GM23338 (cell line): ENCODE measurements at regions not wholly inside any gene's neighbourhood (a gene's known extent, or its start where the extent isn't known, plus 50 kb on each side); places are given as distances from the start of the nearest gene placed in this dataset.

Experiments
- ATAC-seq: fragments of 200-7000 bp; cut with Tn5 transposase; 3 replicates; pipeline ENCODE4 v1.9.1; 2020
- DNase-seq: peaks from one replicate; pipeline ENCODE4 v3.0.0-alpha.2; 2015; ENCODE audit warnings: low spot score
- H2AFZ ChIP-seq: fragments of 200-600 bp; sonication (generic); 2 replicates; pipeline ENCODE4 v1.8.0; 2016; ENCODE audit warnings: antibody characterized with exemption, mild to moderate bottlenecking, moderate library complexity
- H3F3A ChIP-seq: fragments of 200-600 bp; sonication (generic); replicated peaks from 2 replicates; pipeline ENCODE4 v1.8.0; 2017; ENCODE audit warnings: antibody characterized with exemption, mixed run types, low read depth
- H3K27ac ChIP-seq: fragments of 200-600 bp; sonication (generic); 2 replicates; pipeline ENCODE4 v1.6.1; 2016; ENCODE audit warnings: low read depth
- H3K27me3 ChIP-seq: fragments of 200-600 bp; sonication (generic); 2 replicates; pipeline ENCODE4 v1.8.0; 2016; ENCODE audit warnings: mild to moderate bottlenecking, mixed run types, moderate library complexity; ENCODE audit not compliant: insufficient read depth
- H3K36me3 ChIP-seq: fragments of 200-600 bp; sonication (generic); 2 replicates; pipeline ENCODE4 v1.8.0; 2016; ENCODE audit warnings: mild to moderate bottlenecking; ENCODE audit not compliant: insufficient read depth
- H3K4me1 ChIP-seq: fragments of 200-600 bp; sonication (generic); 2 replicates; pipeline ENCODE4 v1.8.0; 2016; ENCODE audit warnings: mild to moderate bottlenecking, moderate library complexity; ENCODE audit not compliant: insufficient read depth
- H3K4me2 ChIP-seq: fragments of 200-600 bp; sonication (generic); 2 replicates; pipeline ENCODE4 v1.7.1; 2017; ENCODE audit warnings: mixed run types
- H3K4me3 ChIP-seq: fragments of 200-600 bp; sonication (generic); 2 replicates; pipeline ENCODE4 v1.6.1; 2016; ENCODE audit warnings: mixed run types
- H3K79me2 ChIP-seq: fragments of 200-600 bp; sonication (generic); replicated peaks from 2 replicates; pipeline ENCODE4 v1.8.0; 2017; ENCODE audit warnings: mild to moderate bottlenecking; ENCODE audit not compliant: insufficient read depth
- H3K9me2 ChIP-seq: fragments of 200-600 bp; sonication (generic); 2 replicates; pipeline ENCODE4 v1.8.0; 2017; ENCODE audit not compliant: insufficient read depth
- H4K20me1 ChIP-seq: fragments of 200-600 bp; sonication (generic); replicated peaks from 2 replicates; pipeline ENCODE4 v1.8.0; 2017; ENCODE audit warnings: mild to moderate bottlenecking; ENCODE audit not compliant: insufficient read depth
- H3K27ac Mint-ChIP-seq: 2 replicates; pipeline ENCODE4 v1.8.0; 2020; ENCODE audit warnings: inconsistent platforms, mild to moderate bottlenecking, moderate library complexity, mixed read lengths
- H3K27me3 Mint-ChIP-seq: 3 replicates; pipeline ENCODE4 v1.8.0; 2022; ENCODE audit warnings: low read depth, mild to moderate bottlenecking, moderate library complexity, mixed read lengths, inconsistent platforms; ENCODE audit not compliant: insufficient read depth, poor library complexity
- H3K36me3 Mint-ChIP-seq: 3 replicates; pipeline ENCODE4 v1.8.0; 2021; ENCODE audit warnings: low read depth, mild to moderate bottlenecking, inconsistent platforms, moderate library complexity, mixed read lengths
- H3K4me1 Mint-ChIP-seq: 3 replicates; pipeline ENCODE4 v1.8.0; 2020; ENCODE audit warnings: mild to moderate bottlenecking, inconsistent platforms, mixed read lengths
- H3K4me3 Mint-ChIP-seq: 3 replicates; pipeline ENCODE4 v1.8.0; 2021; ENCODE audit warnings: moderate library complexity, mild to moderate bottlenecking, inconsistent platforms, mixed read lengths
- H3K9me3 Mint-ChIP-seq: 3 replicates; pipeline ENCODE4 v1.8.0; 2020; ENCODE audit warnings: moderate library complexity, mild to moderate bottlenecking, inconsistent platforms, mixed read lengths
- CREB1 ChIP-seq: fragments of 250-450 bp; sonication (Bioruptor Pico); IDR thresholded peaks from 2 replicates; pipeline ENCODE4 v1.5.0; 2020; ENCODE audit warnings: low read depth, mild to moderate bottlenecking, moderate library complexity
- CTCF ChIP-seq, 2 experiments: fragments of 200-600 bp in 1 of 2; sonication (generic) in 1 of 2; conservative IDR thresholded peaks; 2 replicates each; pipeline versions ENCODE4 v1.5.1 to v1.6.1; 2016 to 2017; ENCODE audit warnings: antibody characterized with exemption in 2 of 2, low read depth in 2 of 2, mild to moderate bottlenecking in 2 of 2, moderate library complexity in 1 of 2
- EZH2 ChIP-seq: fragments of 200-600 bp; sonication (generic); IDR thresholded peaks from one replicate; pipeline ENCODE4 v1.8.0; 2017; ENCODE audit warnings: antibody characterized with exemption, mild to moderate bottlenecking, low read depth; ENCODE audit not compliant: unreplicated experiment
- EZH2phosphoT487 ChIP-seq: fragments of 200-600 bp; sonication (generic); IDR thresholded peaks from one replicate; pipeline ENCODE4 v1.8.1; 2018; ENCODE audit warnings: antibody characterized with exemption; ENCODE audit not compliant: unreplicated experiment
- NANOG ChIP-seq: IDR thresholded peaks from 2 replicates; pipeline ENCODE4 v1.6.1; 2016; ENCODE audit warnings: antibody characterized with exemption, borderline replicate concordance
- POLR2AphosphoS5 ChIP-seq: IDR thresholded peaks from 2 replicates; pipeline ENCODE4 v1.6.1; 2016; ENCODE audit warnings: antibody characterized with exemption, low read depth
- REST ChIP-seq: IDR thresholded peaks from one replicate; pipeline ENCODE4 v1.6.1; 2018; ENCODE audit warnings: antibody characterized with exemption; ENCODE audit not compliant: unreplicated experiment
- STAT1 ChIP-seq: IDR thresholded peaks from one replicate; pipeline ENCODE4 v1.6.1; 2016; ENCODE audit warnings: antibody characterized with exemption; ENCODE audit not compliant: unreplicated experiment
- ZNF114 ChIP-seq: fragments of 250-450 bp; sonication (Bioruptor Pico); IDR thresholded peaks from 2 replicates; pipeline ENCODE4 v1.5.0; 2020; ENCODE audit warnings: mild to moderate bottlenecking, moderate library complexity
- ZNF331 ChIP-seq: fragments of 250-450 bp; sonication (Bioruptor Pico); IDR thresholded peaks from 2 replicates; pipeline ENCODE4 v1.5.0; 2020; ENCODE audit warnings: low read depth, mild to moderate bottlenecking, moderate library complexity
- ZNF462 ChIP-seq: fragments of 250-450 bp; sonication (Bioruptor Pico); IDR thresholded peaks from 2 replicates; pipeline ENCODE4 v1.5.0; 2020; ENCODE audit warnings: mild to moderate bottlenecking, moderate library complexity

GRCh38 chr13:24063281-24063877 lies 97.1 kb upstream of the SPATA13 start (continued):
- TF ChIP-seq CTCF (conservative IDR thresholded peaks at IDR 0.05; ENCODE audit: low read depth in 2 of 2) (no peak), NANOG (no peak)

GRCh38 chr13:24064371-24064770 lies 96.1 kb upstream of the SPATA13 start:
- no peak overlapping the region for H2AFZ ChIP-seq
- H3K27ac Mint-ChIP-seq, result no peak overlapping the region
- H3K4me3 Mint-ChIP-seq, result no peak overlapping the region
- peaks cover 10% of the 10 kb centered on the region for H3K27me3 Mint-ChIP-seq
- no peaks in the 10 kb centered on the region for H3K9me2 ChIP-seq
- no peaks in the 10 kb centered on the region for H3K79me2 ChIP-seq
- H3K4me1 ChIP-seq, result peaks cover 28% of the 10 kb centered on the region
- H3K9me3 Mint-ChIP-seq, result no peaks in the 10 kb centered on the region
- H3F3A ChIP-seq, result no peaks in the 10 kb centered on the region
- H4K20me1 ChIP-seq, result no peaks in the 10 kb centered on the region
- no peak for ATAC-seq
- H3K4me2 ChIP-seq, result no peak overlapping the region
- no peaks in the 10 kb centered on the region for H3K36me3 ChIP-seq
- H3K36me3 Mint-ChIP-seq, result no peaks in the 10 kb centered on the region
- H3K4me3 ChIP-seq, result no peak overlapping the region
- no peak overlapping the region for H3K27ac ChIP-seq
- DNase-seq, result no peak
- H3K27me3 ChIP-seq, result no peaks in the 10 kb centered on the region
- H3K4me1 Mint-ChIP-seq, result peaks cover 22% of the 10 kb centered on the region
- TF ChIP-seq ZNF462 (CRISPR knock-in tag), result no peak
- no peak for TF ChIP-seq POLR2AphosphoS5
- TF ChIP-seq ZNF114 (CRISPR knock-in tag), result no peak
- TF ChIP-seq CREB1 (CRISPR knock-in tag), result no peak
- no peak for TF ChIP-seq EZH2
- no peak for TF ChIP-seq EZH2phosphoT487
- TF ChIP-seq ZNF331, result no peak
- TF ChIP-seq STAT1, result no peak
- TF ChIP-seq CTCF (conservative IDR thresholded peaks at IDR 0.05; ENCODE audit: low read depth in 2 of 2), result no peak
- TF ChIP-seq REST, result no peak
- no peak for TF ChIP-seq NANOG
